GM21367 (cell line): ENCODE measurements at regions not wholly inside any gene's neighbourhood (a gene's known extent, or its start where the extent isn't known, plus 50 kb on each side); places are given as distances from the start of the nearest gene placed in this dataset.
"Not testable (repeated sequence)": the region's sequence is repeated elsewhere in the genome, so short reads cannot be mapped to it uniquely, and the experiment has no call there.

Source experiments
- ATAC-seq: cut with Tn5 transposase; IDR thresholded peaks from one replicate; pipeline ENCODE4 v1.9.1; 2021; ENCODE audit not compliant: unreplicated experiment

GRCh38 chr10:55519264-55519663 lies 718.2 kb upstream of the PCDH15 start:
- ATAC-seq: no peak

DNA sequence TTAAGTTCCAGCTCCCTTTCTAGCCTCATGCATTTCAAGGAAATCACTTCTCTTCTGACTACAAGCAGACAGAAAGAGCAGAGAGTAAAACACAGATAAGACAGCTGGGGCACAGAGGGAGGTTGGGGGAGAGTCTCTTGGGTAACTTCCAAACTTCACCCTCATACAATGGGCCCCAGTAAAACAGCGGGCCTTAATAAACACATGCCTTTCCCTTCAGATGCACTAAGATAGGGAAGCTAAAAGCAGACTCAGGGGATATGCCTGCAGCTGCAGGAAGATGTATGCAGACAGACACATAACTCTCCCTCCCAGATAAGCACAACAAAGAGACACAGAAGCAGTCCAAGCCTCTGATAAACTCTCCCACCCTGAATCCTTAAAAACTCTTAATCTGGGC lies 717.4 kb upstream of the PCDH15 start:
- ATAC-seq: not testable (repeated sequence)

DNA sequence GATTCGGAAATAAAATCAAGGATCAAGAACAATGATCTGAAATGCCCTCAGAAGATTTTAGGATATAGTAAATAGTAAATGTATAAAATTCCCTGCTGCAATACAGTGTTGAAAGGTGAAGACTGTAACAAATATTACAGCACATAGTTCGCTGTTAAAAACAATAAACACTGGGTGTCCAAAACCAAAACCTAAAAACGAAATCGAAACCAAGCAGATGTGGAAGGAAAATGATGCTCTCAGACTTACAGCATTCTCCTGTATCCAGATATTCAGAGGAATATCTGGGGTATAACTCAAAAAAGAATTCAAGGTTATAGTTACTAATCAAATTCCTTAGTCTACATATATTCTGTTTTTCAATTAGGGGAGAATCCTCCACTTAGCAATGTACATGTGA lies 708.1 kb upstream of the PCDH15 start:
- ATAC-seq: no peak

DNA sequence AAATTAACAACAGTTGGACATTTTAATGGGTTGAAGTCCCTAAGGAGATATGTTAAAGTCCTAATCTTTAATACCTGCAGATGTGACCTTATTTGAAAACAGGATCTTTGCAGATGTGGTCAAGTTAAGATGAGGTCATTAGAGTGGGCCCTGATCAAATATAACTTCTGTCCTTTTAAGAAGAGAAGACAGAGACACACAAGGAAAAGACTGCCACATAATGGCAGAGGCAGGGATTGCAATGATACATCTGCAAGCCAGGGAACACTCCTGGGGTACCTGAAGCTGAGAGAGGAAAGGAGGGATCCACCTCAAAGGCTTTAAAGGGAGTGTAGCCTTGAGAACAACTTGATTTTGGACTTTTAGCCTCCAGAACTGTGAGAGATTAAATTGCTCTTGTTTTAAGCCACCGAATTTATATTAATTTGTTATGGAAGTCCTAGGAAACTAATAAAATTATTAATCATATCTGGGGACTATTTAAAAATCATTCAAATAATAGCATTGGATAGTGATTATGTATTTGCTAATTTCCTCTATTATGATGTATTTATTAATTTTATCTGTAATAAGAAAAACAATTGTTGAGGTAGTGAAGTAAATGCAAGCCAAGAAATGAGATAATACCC lies 700.0 kb upstream of the PCDH15 start:
- ATAC-seq: peak; percentile 47

DNA sequence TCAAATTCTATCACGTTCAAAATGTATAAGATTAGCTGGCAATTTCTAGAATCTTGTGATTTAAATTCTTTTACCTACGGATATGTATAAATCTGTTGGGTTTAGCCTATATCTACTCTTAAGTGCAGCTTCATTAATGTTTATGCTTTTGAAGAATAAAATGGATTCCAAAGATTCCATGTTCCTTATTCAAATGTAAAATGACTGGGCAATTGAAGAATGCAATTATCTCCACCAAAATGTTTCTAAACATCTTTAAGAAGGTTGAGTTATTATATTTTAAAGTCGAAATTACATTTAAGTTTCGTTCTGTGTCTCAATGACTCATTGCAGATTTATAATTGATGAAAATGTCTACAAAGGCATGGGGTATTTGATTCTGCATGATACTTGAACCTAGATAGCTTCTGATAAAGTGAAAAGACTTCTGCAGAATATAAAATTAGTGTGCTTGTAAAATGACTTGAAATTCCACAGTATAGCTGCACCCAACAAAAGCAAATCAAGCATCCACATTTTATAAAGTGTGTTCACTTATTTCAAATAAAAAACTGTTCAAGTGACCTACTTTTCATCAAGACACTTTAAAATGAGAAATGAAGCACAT lies 697.0 kb upstream of the PCDH15 start:
- no peak for ATAC-seq

DNA sequence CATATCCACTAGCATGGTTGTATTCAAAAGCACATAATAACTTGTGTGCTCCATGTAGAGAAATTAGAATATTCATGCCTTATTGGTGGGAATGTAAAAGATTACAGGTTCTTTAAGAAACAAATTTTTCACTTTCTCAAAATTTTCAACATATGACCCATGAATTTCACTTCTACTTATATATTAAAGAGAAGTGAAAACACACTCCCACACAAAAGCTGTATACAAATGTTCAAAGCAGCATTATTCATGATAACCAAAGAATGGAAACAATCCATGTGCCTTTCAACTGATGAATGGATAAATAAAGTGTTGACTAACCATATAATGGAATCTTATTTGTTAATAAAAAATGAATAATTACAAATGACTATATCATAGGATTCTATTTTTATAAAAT lies 694.5 kb upstream of the PCDH15 start:
- ATAC-seq: no peak

DNA sequence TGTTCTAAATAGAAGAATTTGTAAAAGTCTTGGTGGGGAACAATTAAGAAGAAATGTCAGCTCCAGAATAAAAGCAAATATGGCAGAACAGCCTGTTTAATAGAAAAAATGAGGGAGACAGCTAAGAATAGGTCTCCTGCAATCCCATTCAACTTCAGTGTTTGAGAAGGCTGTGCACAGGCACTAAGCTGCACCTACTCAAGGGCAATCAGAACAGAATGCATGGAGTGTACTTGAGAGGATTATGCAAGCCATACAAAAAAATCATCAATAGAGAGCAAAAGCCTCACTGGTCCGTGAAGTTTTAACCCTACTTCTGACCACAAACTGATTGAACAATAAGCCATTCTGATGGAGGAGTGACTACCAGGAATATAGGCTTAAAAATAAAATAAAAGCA lies 690.7 kb upstream of the PCDH15 start:
- no peak for ATAC-seq

DNA sequence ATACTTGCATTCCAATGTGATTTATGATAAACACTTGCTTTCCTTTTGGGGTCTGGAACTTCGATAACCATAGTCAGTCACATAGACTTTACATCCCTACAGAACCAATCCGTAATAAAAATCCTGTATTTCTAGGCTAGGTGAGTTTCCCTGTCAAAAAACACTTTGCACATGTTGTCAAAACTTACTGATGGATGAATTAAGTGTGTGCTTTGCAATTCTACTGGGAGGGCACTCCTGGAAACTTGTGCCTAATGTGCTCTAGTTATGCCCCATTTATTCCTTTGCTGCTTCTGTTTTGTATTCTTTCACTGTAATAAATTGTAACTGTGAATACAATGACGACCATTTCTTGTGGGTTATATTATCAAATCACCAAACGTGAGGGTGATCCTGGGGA lies 684.8 kb upstream of the PCDH15 start:
- ATAC-seq: no peak

DNA sequence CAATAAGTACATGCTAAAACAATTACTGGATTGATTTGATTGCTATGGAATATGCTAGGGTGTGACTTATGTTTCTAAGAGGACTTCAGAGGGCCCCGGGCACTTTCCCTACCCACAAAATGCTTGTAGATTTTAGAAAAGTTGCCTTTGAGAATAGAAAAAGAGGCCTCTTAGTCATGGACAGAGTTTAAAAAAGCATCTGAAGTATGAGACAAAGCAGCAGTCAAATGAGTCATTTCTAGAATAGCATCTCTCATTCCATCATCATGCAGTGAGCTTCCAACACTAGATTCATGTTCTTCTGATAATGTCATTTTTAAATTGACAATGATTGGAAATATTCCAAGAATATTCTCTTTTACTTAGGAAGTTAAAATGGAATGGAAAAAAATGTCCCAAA lies 675.1 kb upstream of the PCDH15 start:
- no peak for ATAC-seq

GRCh38 chr10:55474258-55474657 lies 673.2 kb upstream of the PCDH15 start:
- ATAC-seq: no peak

DNA sequence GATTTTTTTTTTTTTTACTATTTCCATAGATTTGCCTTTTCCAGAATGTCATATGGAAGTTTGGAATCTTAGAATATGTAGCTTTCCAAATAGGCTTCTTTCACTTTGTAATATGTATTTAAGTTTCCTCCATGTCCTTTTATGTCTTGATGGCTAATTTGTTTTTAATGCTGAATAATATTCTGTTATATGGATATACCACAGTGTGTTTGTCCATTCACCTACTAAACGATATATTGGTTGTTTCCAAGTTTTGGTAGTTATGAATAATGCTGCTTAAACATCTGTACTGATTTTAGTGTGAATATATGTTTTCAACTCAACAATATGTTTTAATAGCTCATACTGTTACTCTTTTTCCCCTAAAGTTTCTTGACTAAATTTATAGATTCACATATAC lies 669.8 kb upstream of the PCDH15 start:
- ATAC-seq: no peak

GRCh38 chr10:55466806-55467504 lies 665.9 kb upstream of the PCDH15 start:
- ATAC-seq: no peak

GRCh38 chr10:55464083-55464482 lies 663.1 kb upstream of the PCDH15 start:
- ATAC-seq: no peak

GRCh38 chr10:55460008-55460407 lies 659.0 kb upstream of the PCDH15 start:
- no peak for ATAC-seq

GRCh38 chr10:55449981-55450380 lies 649.0 kb upstream of the PCDH15 start:
- no peak for ATAC-seq

DNA sequence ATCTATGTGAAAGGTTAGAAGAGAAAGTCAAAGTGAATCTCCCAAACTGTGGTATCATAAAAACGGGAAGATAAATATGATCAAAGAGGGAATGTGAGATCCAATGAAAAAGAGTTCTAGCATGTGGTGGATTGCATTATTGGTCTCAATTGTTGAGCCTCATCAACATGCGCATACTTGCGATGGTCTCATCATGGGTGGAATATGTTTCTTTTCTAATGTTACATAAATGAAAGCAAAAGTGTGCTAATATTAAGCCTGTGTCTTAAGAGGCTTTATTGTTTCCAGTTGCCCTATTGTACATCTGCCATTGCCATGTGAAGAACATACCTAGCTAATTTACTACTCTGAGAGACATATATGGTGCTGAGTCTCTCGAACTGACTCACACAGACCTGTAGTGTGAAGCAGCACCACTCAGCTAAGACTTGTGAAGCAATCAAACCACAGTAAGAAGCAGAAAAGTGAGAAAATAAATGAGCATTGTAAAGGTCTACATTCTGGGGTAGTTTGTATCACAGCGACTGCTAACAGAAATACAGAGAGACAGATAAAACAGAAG lies 645.5 kb upstream of the PCDH15 start:
- no peak for ATAC-seq

GRCh38 chr10:55441777-55442176 lies 640.7 kb upstream of the PCDH15 start:
- ATAC-seq: no peak

GRCh38 chr10:55426138-55426537 lies 625.1 kb upstream of the PCDH15 start:
- no peak for ATAC-seq

DNA sequence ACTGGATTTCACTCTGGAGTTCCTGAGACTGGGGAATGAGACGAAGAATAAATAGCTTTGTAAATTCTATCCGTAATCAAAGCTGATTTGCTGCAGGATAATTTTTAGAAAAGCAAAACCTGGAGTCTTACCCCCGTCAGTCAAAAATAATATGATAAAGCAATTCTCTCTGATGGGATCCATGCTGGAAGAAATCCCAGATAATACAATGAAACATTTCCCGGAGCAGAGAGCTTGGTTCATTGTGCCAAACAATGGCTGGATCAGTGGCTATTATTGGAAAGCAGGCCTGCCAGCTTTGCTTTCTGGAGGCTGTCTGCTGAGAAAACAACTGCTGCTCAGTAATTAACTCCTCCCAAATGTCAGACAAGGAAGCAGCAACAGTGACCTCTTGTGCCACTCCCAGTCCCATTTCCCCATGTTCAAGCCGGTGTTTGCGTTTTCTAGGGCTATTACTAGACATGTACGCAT lies 609.4 kb upstream of the PCDH15 start:
- no peak for ATAC-seq

DNA sequence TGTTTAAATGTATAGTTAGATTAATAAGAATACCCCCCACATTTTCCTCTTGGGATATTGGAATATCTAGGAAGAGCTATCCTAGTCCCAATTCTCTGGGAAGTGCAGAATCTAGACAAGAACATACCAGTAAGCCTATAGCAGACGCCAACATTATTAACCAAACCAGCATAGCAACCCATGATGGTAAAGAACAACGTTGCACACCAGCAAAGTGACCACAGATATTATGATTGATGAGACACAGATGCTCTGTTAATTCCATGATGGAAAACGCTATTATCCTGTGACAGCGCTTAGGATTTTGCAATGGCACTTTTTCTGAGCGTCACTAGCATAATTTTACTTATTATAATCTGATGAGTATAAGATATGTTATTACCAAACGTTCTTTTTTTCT lies 603.1 kb upstream of the PCDH15 start:
- ATAC-seq: no peak

- no peak for ATAC-seq
These were observed 599.2 kb upstream of the PCDH15 start for GRCh38 chr10:55400075-55400849.
